T-cell (primary cell): ENCODE measurements at regions not wholly inside any gene's neighbourhood (a gene's known extent, or its start where the extent isn't known, plus 50 kb on each side); places are given as distances from the start of the nearest gene placed in this dataset.

ENCODE experiments used
- ATAC-seq, 4 experiments: fragments of 200-7000 bp in 3 of 4; fragments of 150-1000 bp in 1 of 4; cut with Tn5 transposase; replicated peaks in 1 of 4; 1 replicate in 3 of 4; 2 replicates in 1 of 4; pipeline ENCODE4 v1.10.0; 2021; ENCODE audit warnings: moderate library complexity in 3 of 4, mild to moderate bottlenecking in 2 of 4, moderate number of reproducible peaks in 1 of 4
- CTCF ChIA-PET, 2 donors: fragments of 300-600 bp; sonication (Branson Sonifier 250); formaldehyde crosslinking; loops; one replicate each; lab custom pipeline; 2022; ENCODE audit warnings: antibody characterized with exemption in 2 of 2; lab: Charles Lee
- POLR2A ChIA-PET, 2 donors: fragments of 300-600 bp; sonication (Branson Sonifier 250); formaldehyde crosslinking; loops; one replicate each; lab custom pipeline; 2022; ENCODE audit warnings: antibody characterized with exemption in 2 of 2; lab: Charles Lee
- DNase-seq, 35 experiments: peaks; one replicate each; pipeline versions ENCODE4 v3.0.0 to v3.0.0-alpha.2; 2013 to 2023
- H3K27ac ChIP-seq: one replicate; pipeline ENCODE4 v1.5.1; 2013; ENCODE audit warnings: low read length
- H3K27me3 ChIP-seq, 2 experiments: replicated peaks in 1 of 2; 1 replicate in 1 of 2; 2 replicates in 1 of 2; pipeline versions ENCODE4 v1.6.1 to v1.7.0; 2013; ENCODE audit warnings: low read length in 1 of 2, mixed read lengths in 1 of 2; ENCODE audit not compliant: control insufficient read depth in 2 of 2, insufficient read depth in 2 of 2; ENCODE audit errors: extremely low read depth in 1 of 2
- H3K36me3 ChIP-seq, 2 donors: 1 replicate in 1 of 2; 2 replicates in 1 of 2; pipeline versions ENCODE4 v1.6.1 to v1.7.0; 2013; ENCODE audit warnings: low read length in 1 of 2; ENCODE audit not compliant: control insufficient read depth in 2 of 2, insufficient read depth in 1 of 2; ENCODE audit errors: extremely low read depth in 1 of 2
- H3K4me1 ChIP-seq, 2 experiments: 1 replicate in 1 of 2; 2 replicates in 1 of 2; pipeline versions ENCODE4 v1.6.1 to v1.7.0; 2013; ENCODE audit warnings: low read length in 2 of 2, mixed read lengths in 1 of 2; ENCODE audit not compliant: insufficient read depth in 2 of 2, control insufficient read depth in 1 of 2; ENCODE audit errors: extremely low read depth in 1 of 2
- H3K4me3 ChIP-seq, 2 donors: 1 replicate in 1 of 2; 2 replicates in 1 of 2; pipeline versions ENCODE4 v1.5.1 to v1.7.0; 2013; ENCODE audit warnings: mild to moderate bottlenecking in 2 of 2, low read length in 1 of 2, moderate library complexity in 1 of 2; ENCODE audit not compliant: control insufficient read depth in 1 of 2; ENCODE audit errors: extremely low read depth in 1 of 2
- H3K9me3 ChIP-seq: 2 replicates; pipeline ENCODE4 v1.7.0; 2013
- H3K27ac Mint-ChIP-seq, 2 donors: one replicate each; pipeline ENCODE4 v1.8.0; 2020 to 2021; ENCODE audit warnings: mild to moderate bottlenecking in 2 of 2, mixed read lengths in 2 of 2
- H3K27me3 Mint-ChIP-seq, 2 donors: one replicate each; pipeline ENCODE4 v1.8.0; 2021 to 2022; ENCODE audit warnings: mixed read lengths in 2 of 2
- H3K36me3 Mint-ChIP-seq: one replicate; pipeline ENCODE4 v1.8.0; 2021; ENCODE audit warnings: mixed read lengths
- H3K4me1 Mint-ChIP-seq, 3 donors: one replicate each; pipeline ENCODE4 v1.8.0; 2020 to 2022; ENCODE audit warnings: mixed read lengths in 3 of 3, mild to moderate bottlenecking in 1 of 3
- H3K4me3 Mint-ChIP-seq, 3 donors: one replicate each; pipeline ENCODE4 v1.8.0; 2020 to 2022; ENCODE audit warnings: mild to moderate bottlenecking in 3 of 3, mixed read lengths in 3 of 3, moderate library complexity in 3 of 3
- H3K9me3 Mint-ChIP-seq, 3 donors: one replicate each; pipeline ENCODE4 v1.8.0; 2020 to 2022; ENCODE audit warnings: mixed read lengths in 3 of 3
- WGBS: methylation state at CpG from one replicate; pipeline ENCODE4 v1.1.5; 2013; ENCODE audit warnings: missing lambda C conversion rate; ENCODE audit not compliant: insufficient coverage; 5-methylcytosine and 5-hydroxymethylcytosine counted together

DNA sequence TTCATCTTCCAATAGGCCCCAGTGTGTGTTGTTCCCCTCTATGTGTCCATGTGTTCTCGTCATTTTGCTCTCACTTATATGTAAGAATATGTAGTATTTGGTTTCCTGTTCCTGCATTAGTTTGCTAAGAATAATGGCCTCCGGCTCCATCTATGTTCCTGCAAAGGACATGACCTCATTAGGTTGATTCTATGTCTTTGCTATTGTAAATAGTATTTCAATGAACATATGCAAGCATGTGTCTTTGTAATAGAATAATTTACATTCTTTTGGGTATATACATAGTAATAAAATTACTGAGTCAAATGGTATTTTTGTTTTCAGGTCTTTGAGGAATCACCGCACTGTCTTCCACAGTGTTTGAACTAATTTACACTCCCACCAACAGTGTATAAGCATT lies 202.9 kb upstream of the KIRREL3 start:
- Histone ChIP-seq H3K27me3 (no peaks in the 10 kb centered on the region), H3K9me3 (no peaks in the 10 kb centered on the region), H3K36me3 (no peaks in the 10 kb centered on the region), H3K4me3 (no peak overlapping the region), H3K27ac (no peak overlapping the region), H3K4me1 (no peaks in the 10 kb centered on the region)
- H3K36me3 Mint-ChIP-seq, result no peaks in the 10 kb centered on the region
- H3K27me3 Mint-ChIP-seq, result peaks cover 0 to 2% of the 10 kb centered on the region in 2 donors
- no peaks in the 10 kb centered on the region for H3K4me1 Mint-ChIP-seq
- DNase-seq, result no peak
- no peak overlapping the region for H3K4me3 Mint-ChIP-seq
- no peak for ATAC-seq
- H3K27ac Mint-ChIP-seq, result no peak overlapping the region
- CTCF ChIA-PET, result no interaction called here
- WGBS, result no CpG with 5 or more reads among the region's 3 CpGs
- POLR2A ChIA-PET, result no interaction called here
- peaks cover 7 to 19% (median 12%) of the 10 kb centered on the region in 3 donors for H3K9me3 Mint-ChIP-seq

DNA sequence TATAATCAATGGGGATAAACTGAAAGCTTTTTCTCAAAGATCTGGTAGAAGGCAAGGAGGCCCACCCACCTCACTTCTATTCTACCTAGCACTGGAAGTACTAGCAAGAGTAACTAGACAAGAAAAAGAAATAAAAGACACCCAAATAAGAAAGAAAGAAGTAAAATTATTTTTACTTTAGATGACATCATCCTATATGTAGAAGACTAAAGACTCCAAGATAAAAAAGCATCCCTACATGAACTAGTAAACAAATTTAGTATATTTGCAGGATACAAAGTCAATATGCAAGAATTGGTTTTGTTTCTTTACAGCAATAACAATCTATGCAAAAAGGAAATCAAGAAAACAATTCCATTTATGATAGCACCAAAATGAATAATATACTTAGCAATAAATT lies 201.5 kb upstream of the KIRREL3 start:
- Mint-ChIP-seq H3K36me3 (no peaks in the 10 kb centered on the region), H3K27ac (no peak overlapping the region), H3K4me3 (no peak overlapping the region), H3K9me3 (peaks cover 0 to 11% (median 2%) of the 10 kb centered on the region in 3 donors), H3K27me3 (peaks cover 2 to 4% of the 10 kb centered on the region in 2 donors), H3K4me1 (no peaks in the 10 kb centered on the region)
- CTCF ChIA-PET, result no interaction called here
- POLR2A ChIA-PET, result no interaction called here
- DNase-seq, result no peak
- Histone ChIP-seq H3K9me3 (no peaks in the 10 kb centered on the region), H3K4me1 (no peaks in the 10 kb centered on the region), H3K27me3 (no peaks in the 10 kb centered on the region), H3K4me3 (no peak overlapping the region), H3K27ac (no peak overlapping the region), H3K36me3 (no peaks in the 10 kb centered on the region)
- ATAC-seq, result no peak

DNA sequence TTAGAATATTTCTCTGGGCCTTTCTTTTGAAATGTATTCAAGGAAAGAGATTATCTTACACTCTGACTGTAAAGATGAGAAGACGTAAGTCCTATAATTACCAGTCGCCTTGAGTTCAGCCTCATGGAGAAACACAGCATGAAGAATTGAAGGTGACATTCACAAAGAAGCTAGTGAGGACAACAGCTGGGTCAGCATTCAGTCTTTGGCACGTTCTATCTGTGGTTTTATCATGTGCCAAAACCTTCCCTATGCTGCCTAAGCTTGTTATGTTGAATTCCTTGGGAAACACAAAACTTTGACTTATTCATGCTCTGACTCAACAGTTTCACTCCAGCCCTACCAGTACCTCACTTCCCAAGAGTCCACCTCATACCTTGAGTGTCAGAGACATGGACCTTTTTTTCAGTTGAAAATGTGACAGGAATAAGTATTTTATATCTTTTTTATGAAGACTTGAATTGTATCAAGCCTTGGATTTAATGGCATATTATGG lies 198.8 kb upstream of the KIRREL3 start:
- peaks cover 2 to 4% of the 10 kb centered on the region in 2 donors for H3K27me3 Mint-ChIP-seq
- CTCF ChIA-PET, result no interaction called here
- POLR2A ChIA-PET, result interaction anchor here in 1 of 2 donors (0.5 kb wide), 1 partner anchor 730 kb away, joined by 3 read pairs; no protein-coding TSS in a partner anchor
- no peaks in the 10 kb centered on the region for H3K36me3 ChIP-seq
- no peaks in the 10 kb centered on the region for H3K9me3 ChIP-seq
- H3K9me3 Mint-ChIP-seq, result peaks cover 0 to 1% (median 0%) of the 10 kb centered on the region in 3 donors
- WGBS, result 63% methylated on average over 3 of the region's 3 CpGs
- H3K4me1 ChIP-seq, result no peaks in the 10 kb centered on the region
- DNase-seq (no peak), ATAC-seq (no peak)
- no peak overlapping the region for H3K4me3 Mint-ChIP-seq
- no peaks in the 10 kb centered on the region for H3K27me3 ChIP-seq
- H3K4me1 Mint-ChIP-seq, result no peaks in the 10 kb centered on the region
- no peaks in the 10 kb centered on the region for H3K36me3 Mint-ChIP-seq
- no peak overlapping the region for H3K4me3 ChIP-seq
- H3K27ac Mint-ChIP-seq, result no peak overlapping the region
- H3K27ac ChIP-seq, result no peak overlapping the region

DNA sequence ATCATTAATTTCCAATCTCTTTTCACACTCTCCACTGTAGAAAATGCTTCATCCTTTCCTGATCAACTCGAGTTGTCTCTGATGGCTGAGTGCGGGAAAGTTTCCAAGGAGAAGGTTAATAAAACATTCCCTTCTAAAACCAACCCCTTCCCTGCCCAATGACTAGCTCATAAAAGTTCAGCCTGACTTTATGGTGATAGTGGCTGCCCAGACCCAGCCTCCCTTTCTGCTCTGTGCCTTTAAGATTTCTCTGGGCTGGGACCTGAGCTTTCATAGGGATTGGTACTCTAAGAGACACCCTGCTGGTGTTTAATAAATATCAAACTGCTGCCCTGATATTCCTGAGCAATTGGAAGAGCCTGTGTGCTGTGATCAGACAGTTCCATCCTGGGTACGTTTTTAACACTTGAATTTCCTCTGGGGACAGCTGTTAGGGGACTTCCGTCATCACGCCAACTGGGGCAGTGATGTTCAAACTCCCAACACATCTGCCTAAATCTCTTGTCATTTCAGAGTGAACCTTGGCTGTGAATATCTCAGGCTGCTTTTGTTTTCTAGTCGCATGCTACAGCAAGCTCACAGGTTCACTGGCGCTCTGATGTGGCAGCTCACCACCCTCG lies 195.0 kb upstream of the KIRREL3 start:
- Mint-ChIP-seq H3K4me3 (no peak overlapping the region), H3K27me3 (peaks cover 2 to 4% of the 10 kb centered on the region in 2 donors), H3K4me1 (no peaks in the 10 kb centered on the region), H3K36me3 (no peaks in the 10 kb centered on the region), H3K27ac (no peak overlapping the region), H3K9me3 (no peaks in the 10 kb centered on the region)
- Histone ChIP-seq H3K36me3 (no peaks in the 10 kb centered on the region), H3K9me3 (no peaks in the 10 kb centered on the region), H3K27me3 (no peaks in the 10 kb centered on the region), H3K4me1 (no peaks in the 10 kb centered on the region), H3K4me3 (no peak overlapping the region), H3K27ac (no peak overlapping the region)
- WGBS, result 67% methylated on average over 6 of the region's 8 CpGs
- POLR2A ChIA-PET, result interaction anchor here in 1 of 2 donors (0.6 kb wide), 1 partner anchor 8 kb away, joined by 3 read pairs; no protein-coding TSS in a partner anchor
- CTCF ChIA-PET, result no interaction called here
- DNase-seq (no peak), ATAC-seq (no peak)

DNA sequence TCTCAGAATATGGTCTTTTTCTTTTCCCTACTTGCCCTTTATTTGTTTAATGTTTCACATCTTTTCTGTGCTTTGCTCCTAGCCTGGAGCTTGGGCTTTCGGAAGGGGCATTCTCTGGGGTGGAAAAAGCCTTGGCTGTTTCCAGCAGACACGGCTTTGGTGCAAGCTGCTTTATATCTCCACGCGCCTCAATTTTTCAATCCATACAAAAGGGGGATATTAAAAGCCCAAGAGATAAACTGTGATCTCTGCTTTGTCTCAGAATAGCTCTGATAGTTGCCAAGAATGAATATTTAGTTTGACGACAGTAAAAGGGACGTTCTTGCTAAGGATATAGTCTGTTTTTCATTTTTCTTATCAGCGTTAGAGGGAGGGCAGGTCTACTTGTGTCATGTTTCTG lies 194.0 kb upstream of the KIRREL3 start:
- 90% methylated on average over 2 of the region's 7 CpGs for WGBS
- Histone ChIP-seq H3K36me3 (no peaks in the 10 kb centered on the region), H3K27ac (no peak overlapping the region), H3K4me1 (no peaks in the 10 kb centered on the region), H3K27me3 (no peaks in the 10 kb centered on the region), H3K4me3 (no peak overlapping the region), H3K9me3 (no peaks in the 10 kb centered on the region)
- Mint-ChIP-seq H3K27ac (no peak overlapping the region), H3K36me3 (no peaks in the 10 kb centered on the region), H3K4me1 (no peaks in the 10 kb centered on the region), H3K9me3 (peaks cover 0 to 2% (median 0%) of the 10 kb centered on the region in 3 donors), H3K27me3 (peaks cover 0 to 4% of the 10 kb centered on the region in 2 donors), H3K4me3 (no peak overlapping the region)
- ATAC-seq, result no peak
- DNase-seq, result no peak
- ChIA-PET POLR2A (no interaction called here), CTCF (no interaction called here)

DNA sequence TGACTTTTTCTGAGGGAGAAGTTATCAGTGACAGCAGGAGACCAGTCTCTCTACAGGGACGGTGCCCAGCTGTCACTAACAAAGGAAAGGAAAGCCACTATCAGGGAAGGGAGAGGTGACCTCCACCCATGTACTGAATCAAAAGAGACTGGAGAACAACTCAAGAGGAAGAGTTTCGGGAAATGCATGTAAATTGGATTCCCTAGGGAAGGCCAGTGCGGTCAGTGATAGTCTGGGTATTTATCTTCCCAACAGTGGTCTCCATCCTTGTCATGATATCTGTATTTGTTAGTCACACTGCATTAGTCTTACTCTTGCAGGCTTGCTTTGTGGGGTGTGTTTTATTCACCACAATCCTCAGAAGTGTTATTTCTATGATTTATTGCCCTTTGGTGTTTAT lies 193.4 kb upstream of the KIRREL3 start:
- Mint-ChIP-seq H3K4me3 (no peak overlapping the region), H3K4me1 (no peaks in the 10 kb centered on the region), H3K36me3 (no peaks in the 10 kb centered on the region), H3K27ac (no peak overlapping the region), H3K9me3 (peaks cover 0 to 8% (median 0%) of the 10 kb centered on the region in 3 donors), H3K27me3 (peaks cover 0 to 4% of the 10 kb centered on the region in 2 donors)
- no peaks in the 10 kb centered on the region for H3K27me3 ChIP-seq
- ATAC-seq, result no peak
- ChIA-PET CTCF (no interaction called here), POLR2A (no interaction called here)
- no peak overlapping the region for H3K27ac ChIP-seq
- H3K9me3 ChIP-seq, result no peaks in the 10 kb centered on the region
- no peak for DNase-seq
- no peaks in the 10 kb centered on the region for H3K4me1 ChIP-seq
- WGBS, result no CpG with 5 or more reads among the region's 3 CpGs
- H3K4me3 ChIP-seq, result no peak overlapping the region
- H3K36me3 ChIP-seq, result no peaks in the 10 kb centered on the region
